Osteoblast (primary cell): ENCODE measurements at regions not wholly inside any gene's neighbourhood (a gene's known extent, or its start where the extent isn't known, plus 50 kb on each side); places are given as distances from the start of the nearest gene placed in this dataset.

ENCODE experiments used
- DNase-seq: peaks from one replicate; pipeline ENCODE4 v3.0.0; 2011; ENCODE audit warnings: low spot score, mixed read lengths; ENCODE audit not compliant: insufficient read length; ENCODE audit errors: missing footprints
- H2AFZ ChIP-seq: 2 replicates; pipeline ENCODE4 v1.6.0; 2011; ENCODE audit warnings: mild to moderate bottlenecking, low read length
- H3K27ac ChIP-seq: 2 replicates; pipeline ENCODE4 v1.5.1; 2011; ENCODE audit warnings: mild to moderate bottlenecking, low read depth, low read length, moderate library complexity
- H3K27me3 ChIP-seq: 2 replicates; pipeline ENCODE4 v1.6.0; 2012; ENCODE audit warnings: mild to moderate bottlenecking, control low read depth, inconsistent platforms, low read length, moderate library complexity; ENCODE audit not compliant: insufficient read depth
- H3K36me3 ChIP-seq: 2 replicates; pipeline ENCODE4 v1.5.1; 2011; ENCODE audit warnings: mild to moderate bottlenecking, low read length, control low read depth, moderate library complexity; ENCODE audit not compliant: insufficient read depth
- H3K4me1 ChIP-seq: 2 replicates; pipeline ENCODE4 v1.5.1; 2011; ENCODE audit warnings: mild to moderate bottlenecking, low read length, control low read depth, moderate library complexity; ENCODE audit not compliant: insufficient read depth
- H3K4me2 ChIP-seq: 2 replicates; pipeline ENCODE4 v1.6.0; 2011; ENCODE audit warnings: mild to moderate bottlenecking, low read length; ENCODE audit not compliant: insufficient read depth
- H3K4me3 ChIP-seq: fragments of 200-600 bp; sonication (generic); 3 replicates; pipeline ENCODE4 v1.5.1; 2012; ENCODE audit warnings: mild to moderate bottlenecking, low read length, inconsistent platforms; ENCODE audit not compliant: insufficient read depth
- H3K79me2 ChIP-seq: 2 replicates; pipeline ENCODE4 v1.6.0; 2012; ENCODE audit warnings: mild to moderate bottlenecking, low read length, control low read depth, inconsistent platforms; ENCODE audit not compliant: insufficient read depth
- H3K9me3 ChIP-seq: 2 replicates; pipeline ENCODE4 v1.5.1; 2011; ENCODE audit warnings: low read depth, low read length, control low read depth
- H4K20me1 ChIP-seq: 2 replicates; pipeline ENCODE4 v1.6.0; 2012; ENCODE audit warnings: mild to moderate bottlenecking, low read length, control low read depth; ENCODE audit not compliant: insufficient read depth
- CTCF ChIP-seq: IDR thresholded peaks from 2 replicates; pipeline ENCODE4 v1.5.1; 2011; ENCODE audit warnings: mild to moderate bottlenecking, low read depth, low read length, moderate library complexity; ENCODE audit errors: extremely low read depth

GRCh38 chr3:160616716-160617115, 51.3 kb upstream of the KPNA4 start:
- TF ChIP-seq CTCF = no peak
- Histone ChIP-seq H3K27me3 (peaks cover 3% of the 10 kb centered on the region), H3K27ac (no peak overlapping the region), H3K9me3 (no peaks in the 10 kb centered on the region), H4K20me1 (no peaks in the 10 kb centered on the region), H3K36me3 (no peaks in the 10 kb centered on the region), H3K4me3 (no peak overlapping the region), H3K79me2 (no peaks in the 10 kb centered on the region), H3K4me1 (no peaks in the 10 kb centered on the region), H2AFZ (no peak overlapping the region), H3K4me2 (no peak overlapping the region)
- DNase-seq = no peak

GRCh38 chr3:160616311-160616710, 50.9 kb upstream of the KPNA4 start:
- DNase-seq = no peak
- Histone ChIP-seq H3K4me2 (no peak overlapping the region), H3K4me3 (no peak overlapping the region)

More at GRCh38 chr3:160616311-160616710, 50.9 kb upstream of the KPNA4 start:
- TF ChIP-seq CTCF = no peak
- Histone ChIP-seq H3K36me3 (no peaks in the 10 kb centered on the region), H3K79me2 (no peaks in the 10 kb centered on the region), H3K27ac (no peak overlapping the region), H3K4me1 (no peaks in the 10 kb centered on the region), H4K20me1 (no peaks in the 10 kb centered on the region), H3K27me3 (peaks cover 4% of the 10 kb centered on the region), H2AFZ (no peak overlapping the region), H3K9me3 (no peaks in the 10 kb centered on the region)
